ENCODE measurements at regions not wholly inside any gene's neighbourhood (a gene's known extent, or its start where the extent isn't known, plus 50 kb on each side); places are given as distances from the start of the nearest gene placed in this dataset.

- H3K27ac Mint-ChIP-seq, result no peak overlapping the region
- no peaks in the 10 kb centered on the region for H3K27me3 Mint-ChIP-seq
- no peak for DNase-seq
- Histone ChIP-seq H3K9me3 (ENCODE audit: low read length) (no peaks in the 10 kb centered on the region), H3K27ac (ENCODE audit: low read depth, low read length) (no peak overlapping the region), H3K4me3 (ENCODE audit: low read length) (no peak overlapping the region), H3K27me3 (ENCODE audit: insufficient read depth, low read length, poor library complexity, severe bottlenecking) (no peaks in the 10 kb centered on the region), H3K4me1 (ENCODE audit: insufficient read depth, low read length) (no peaks in the 10 kb centered on the region), H3K36me3 (ENCODE audit: insufficient read depth, low read length) (no peaks in the 10 kb centered on the region)
- ChIA-PET POLR2A (no interaction called here), CTCF (no interaction called here)
- H3K36me3 Mint-ChIP-seq, result no peaks in the 10 kb centered on the region
- peaks cover 8 to 44% (median 14%) of the 10 kb centered on the region in 5 donors for H3K9me3 Mint-ChIP-seq
- H3K4me1 Mint-ChIP-seq, result no peaks in the 10 kb centered on the region
- H3K4me3 Mint-ChIP-seq, result no peak overlapping the region
Measured at GRCh38 chr1:188891958-188892357, 1585.7 kb downstream of the BRINP3 start.

- CTCF ChIA-PET, result no interaction called here
- Histone ChIP-seq H3K9me3 (ENCODE audit: low read length) (no peaks in the 10 kb centered on the region), H3K36me3 (ENCODE audit: insufficient read depth, low read length) (no peaks in the 10 kb centered on the region), H3K4me3 (ENCODE audit: low read length) (no peak overlapping the region), H3K27me3 (ENCODE audit: insufficient read depth, low read length, poor library complexity, severe bottlenecking) (no peaks in the 10 kb centered on the region), H3K27ac (ENCODE audit: low read depth, low read length) (no peak overlapping the region), H3K4me1 (ENCODE audit: insufficient read depth, low read length) (no peaks in the 10 kb centered on the region)
- no peak for DNase-seq
- no peaks in the 10 kb centered on the region for H3K36me3 Mint-ChIP-seq
- H3K27ac Mint-ChIP-seq, result no peak overlapping the region
- H3K27me3 Mint-ChIP-seq, result no peaks in the 10 kb centered on the region
- H3K9me3 Mint-ChIP-seq, result peaks cover 7 to 40% (median 15%) of the 10 kb centered on the region in 5 donors
- POLR2A ChIA-PET, result no interaction called here
- H3K4me3 Mint-ChIP-seq, result no peak overlapping the region
- H3K4me1 Mint-ChIP-seq, result no peaks in the 10 kb centered on the region
Measured at GRCh38 chr1:188895611-188896010, 1582.1 kb downstream of the BRINP3 start.

- POLR2A ChIA-PET, result no interaction called here
- peaks cover 8 to 24% (median 12%) of the 10 kb centered on the region in 5 donors for H3K9me3 Mint-ChIP-seq
- no peak overlapping the region for H3K4me3 Mint-ChIP-seq
- H3K27ac Mint-ChIP-seq, result no peak overlapping the region
- H3K27me3 Mint-ChIP-seq, result no peaks in the 10 kb centered on the region
- Histone ChIP-seq H3K4me1 (ENCODE audit: insufficient read depth, low read length) (no peaks in the 10 kb centered on the region), H3K36me3 (ENCODE audit: insufficient read depth, low read length) (no peaks in the 10 kb centered on the region), H3K27ac (ENCODE audit: low read depth, low read length) (no peak overlapping the region), H3K4me3 (ENCODE audit: low read length) (no peak overlapping the region), H3K27me3 (ENCODE audit: insufficient read depth, low read length, poor library complexity, severe bottlenecking) (no peaks in the 10 kb centered on the region), H3K9me3 (ENCODE audit: low read length) (no peaks in the 10 kb centered on the region)
- H3K36me3 Mint-ChIP-seq, result no peaks in the 10 kb centered on the region
- H3K4me1 Mint-ChIP-seq, result no peaks in the 10 kb centered on the region
- CTCF ChIA-PET, result no interaction called here
- DNase-seq, result no peak
Measured at GRCh38 chr1:188903241-188903640, 1574.4 kb downstream of the BRINP3 start.

DNA sequence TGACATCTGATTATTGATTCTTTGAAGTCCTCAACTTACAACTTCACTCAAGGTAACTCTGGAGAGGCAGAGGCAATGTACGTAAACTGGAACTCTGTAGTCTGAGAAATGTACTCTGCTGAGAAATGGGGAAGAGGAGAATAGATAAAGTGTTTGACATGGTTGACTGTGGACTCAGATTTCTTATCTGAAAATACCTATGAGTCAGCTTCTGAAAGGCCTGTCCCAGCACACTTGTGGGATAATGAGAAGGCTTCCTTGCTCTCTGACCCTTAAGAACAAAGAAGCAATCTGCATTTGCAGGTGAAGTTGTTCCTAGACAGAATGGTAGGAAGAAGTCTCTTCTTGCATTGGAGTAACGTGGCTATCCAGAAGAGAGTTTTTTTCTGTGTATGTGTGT lies 1573.5 kb downstream of the BRINP3 start:
- no peak for DNase-seq
- no peaks in the 10 kb centered on the region for H3K36me3 Mint-ChIP-seq
- H3K27me3 Mint-ChIP-seq, result no peaks in the 10 kb centered on the region
- no peak overlapping the region for H3K4me3 Mint-ChIP-seq
- H3K9me3 Mint-ChIP-seq, result peaks cover 8 to 22% (median 11%) of the 10 kb centered on the region in 5 donors
- no peaks in the 10 kb centered on the region for H3K27me3 ChIP-seq (ENCODE audit: insufficient read depth, low read length, poor library complexity, severe bottlenecking)
- ChIA-PET CTCF (no interaction called here), POLR2A (no interaction called here)
- H3K9me3 ChIP-seq (ENCODE audit: low read length), result no peaks in the 10 kb centered on the region
- H3K4me1 ChIP-seq (ENCODE audit: insufficient read depth, low read length), result no peaks in the 10 kb centered on the region
- no peak overlapping the region for H3K4me3 ChIP-seq (ENCODE audit: low read length)
- no peaks in the 10 kb centered on the region for H3K4me1 Mint-ChIP-seq
- no peak overlapping the region for H3K27ac Mint-ChIP-seq
- no peak overlapping the region for H3K27ac ChIP-seq (ENCODE audit: low read depth, low read length)
- no peaks in the 10 kb centered on the region for H3K36me3 ChIP-seq (ENCODE audit: insufficient read depth, low read length)

DNA sequence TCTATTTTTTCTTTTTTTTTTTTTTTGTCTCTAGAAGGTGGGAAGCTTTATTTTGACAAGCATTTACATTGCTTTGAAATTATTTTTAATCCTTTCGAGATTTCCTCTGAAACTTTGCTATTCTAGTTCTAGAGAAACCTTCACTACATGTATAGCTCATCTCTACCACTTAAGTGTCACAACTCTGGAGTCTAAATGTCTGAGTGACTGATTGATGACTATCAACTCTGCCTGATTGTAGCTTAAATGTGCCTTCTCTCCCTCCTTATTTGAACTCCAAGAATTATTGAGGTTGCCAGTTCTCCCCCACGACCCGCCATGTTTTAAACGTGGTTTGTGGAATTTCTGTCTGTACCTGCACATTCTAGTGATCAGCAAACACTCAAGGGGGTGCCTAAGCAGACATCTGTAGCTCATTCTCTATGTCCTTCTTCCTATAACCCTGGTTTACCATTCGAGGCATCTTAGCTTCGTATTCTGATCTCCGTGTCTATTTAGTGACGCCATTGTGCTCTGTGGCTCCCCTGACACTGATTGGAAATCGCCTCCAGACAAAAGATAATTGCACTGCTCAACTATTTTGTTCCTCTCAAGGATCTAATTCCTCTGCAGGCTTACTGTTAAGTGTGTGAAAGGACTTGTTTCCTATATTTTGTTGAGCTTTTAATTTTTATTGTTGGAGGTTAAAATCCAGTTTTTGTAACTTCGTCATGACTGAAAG lies 1570.6 kb downstream of the BRINP3 start:
- Histone ChIP-seq H3K27ac (ENCODE audit: low read depth, low read length) (no peak overlapping the region), H3K4me1 (ENCODE audit: insufficient read depth, low read length) (no peaks in the 10 kb centered on the region), H3K4me3 (ENCODE audit: low read length) (no peak overlapping the region), H3K36me3 (ENCODE audit: insufficient read depth, low read length) (no peaks in the 10 kb centered on the region), H3K27me3 (ENCODE audit: insufficient read depth, low read length, poor library complexity, severe bottlenecking) (no peaks in the 10 kb centered on the region), H3K9me3 (ENCODE audit: low read length) (no peaks in the 10 kb centered on the region)
- H3K36me3 Mint-ChIP-seq, result no peaks in the 10 kb centered on the region
- H3K9me3 Mint-ChIP-seq, result peaks cover 9 to 25% (median 11%) of the 10 kb centered on the region in 5 donors
- CTCF ChIA-PET, result no interaction called here
- no peak overlapping the region for H3K27ac Mint-ChIP-seq
- no peak overlapping the region for H3K4me3 Mint-ChIP-seq
- POLR2A ChIA-PET, result no interaction called here
- H3K27me3 Mint-ChIP-seq, result no peaks in the 10 kb centered on the region
- DNase-seq, result no peak
- no peaks in the 10 kb centered on the region for H3K4me1 Mint-ChIP-seq

DNA sequence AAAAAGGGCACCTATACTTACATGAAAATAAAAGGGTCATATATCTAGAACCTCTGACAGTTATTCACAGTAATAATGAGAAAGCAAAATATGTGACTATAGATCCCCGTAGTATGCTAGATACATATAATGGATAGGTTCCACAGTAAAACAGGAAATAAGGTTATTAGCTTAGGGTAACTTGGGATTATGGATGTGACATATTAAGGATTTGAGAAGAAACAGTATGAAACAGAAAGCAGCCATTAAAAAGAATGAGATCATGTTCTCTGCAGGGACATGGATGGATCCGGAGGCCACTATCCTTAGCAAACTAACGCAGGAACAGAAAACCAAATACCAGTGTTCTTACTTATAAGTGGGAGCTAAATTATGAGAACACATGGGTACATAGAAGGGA lies 1547.3 kb downstream of the BRINP3 start:
- ChIA-PET POLR2A (no interaction called here), CTCF (no interaction called here)
- no peaks in the 10 kb centered on the region for H3K36me3 Mint-ChIP-seq
- Histone ChIP-seq H3K36me3 (ENCODE audit: insufficient read depth, low read length) (no peaks in the 10 kb centered on the region), H3K27me3 (ENCODE audit: insufficient read depth, low read length, poor library complexity, severe bottlenecking) (no peaks in the 10 kb centered on the region), H3K9me3 (ENCODE audit: low read length) (no peaks in the 10 kb centered on the region), H3K27ac (ENCODE audit: low read depth, low read length) (no peak overlapping the region), H3K4me1 (ENCODE audit: insufficient read depth, low read length) (no peaks in the 10 kb centered on the region), H3K4me3 (ENCODE audit: low read length) (no peak overlapping the region)
- DNase-seq, result no peak
- H3K4me3 Mint-ChIP-seq, result no peak overlapping the region
- H3K4me1 Mint-ChIP-seq, result no peaks in the 10 kb centered on the region
- H3K9me3 Mint-ChIP-seq, result peaks cover 2 to 23% (median 5%) of the 10 kb centered on the region in 5 donors
- H3K27me3 Mint-ChIP-seq, result no peaks in the 10 kb centered on the region
- H3K27ac Mint-ChIP-seq, result no peak overlapping the region

DNA sequence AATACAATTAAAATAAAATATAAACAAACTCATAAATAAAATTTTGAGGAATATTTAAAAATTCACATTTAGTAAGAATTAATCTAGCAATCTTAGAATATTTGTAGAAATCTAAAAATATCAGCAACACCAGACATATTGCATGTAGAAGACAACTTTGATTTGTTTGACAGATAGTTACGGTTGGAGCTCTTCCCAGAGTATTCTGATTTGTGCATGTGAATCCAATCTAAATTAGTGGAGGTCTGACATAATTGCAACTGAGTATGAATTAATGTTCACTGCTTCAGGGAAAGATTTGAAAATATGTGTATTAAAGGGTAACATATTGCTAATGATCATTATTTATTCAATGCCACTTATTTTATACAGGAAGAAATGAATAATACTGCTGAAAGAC lies 1546.2 kb downstream of the BRINP3 start:
- Histone ChIP-seq H3K27ac (ENCODE audit: low read depth, low read length) (no peak overlapping the region), H3K4me1 (ENCODE audit: insufficient read depth, low read length) (no peaks in the 10 kb centered on the region), H3K27me3 (ENCODE audit: insufficient read depth, low read length, poor library complexity, severe bottlenecking) (no peaks in the 10 kb centered on the region), H3K9me3 (ENCODE audit: low read length) (no peaks in the 10 kb centered on the region), H3K4me3 (ENCODE audit: low read length) (no peak overlapping the region), H3K36me3 (ENCODE audit: insufficient read depth, low read length) (no peaks in the 10 kb centered on the region)
- H3K27me3 Mint-ChIP-seq, result no peaks in the 10 kb centered on the region
- no peaks in the 10 kb centered on the region for H3K36me3 Mint-ChIP-seq
- CTCF ChIA-PET, result no interaction called here
- H3K4me1 Mint-ChIP-seq, result no peaks in the 10 kb centered on the region
- no peak overlapping the region for H3K4me3 Mint-ChIP-seq
- POLR2A ChIA-PET, result no interaction called here
- no peak for DNase-seq
- H3K27ac Mint-ChIP-seq, result no peak overlapping the region
- H3K9me3 Mint-ChIP-seq, result peaks cover 2 to 28% (median 5%) of the 10 kb centered on the region in 5 donors

DNA sequence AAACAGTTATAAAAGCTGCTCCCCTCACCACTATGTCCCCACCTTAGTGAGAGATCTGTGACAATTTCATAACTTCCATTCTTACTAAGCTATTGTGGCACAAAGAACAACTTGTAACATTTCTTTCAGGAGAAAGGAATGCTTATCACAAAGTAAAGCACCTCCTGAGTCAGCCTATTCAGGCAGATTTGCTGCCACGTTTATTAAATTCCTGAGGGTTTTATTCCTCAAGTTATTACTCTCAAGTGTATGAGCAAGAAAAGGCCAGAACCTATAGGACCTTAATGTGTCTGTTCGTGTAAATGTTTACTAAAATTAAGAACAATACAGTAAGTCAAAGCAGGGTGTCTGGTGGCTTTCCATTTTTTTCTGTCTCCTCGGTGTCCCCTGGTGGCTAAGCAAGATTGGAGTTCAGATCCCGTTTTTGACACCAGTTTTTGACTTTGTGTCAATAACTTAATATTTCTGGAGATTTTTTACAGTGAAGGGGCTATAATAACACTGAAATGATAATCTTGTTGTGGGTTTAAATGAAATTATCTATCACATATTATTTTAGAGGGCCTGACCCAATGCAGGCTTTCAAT lies 1539.6 kb downstream of the BRINP3 start:
- Mint-ChIP-seq H3K27me3 (no peaks in the 10 kb centered on the region), H3K9me3 (peaks cover 0 to 24% (median 4%) of the 10 kb centered on the region in 5 donors), H3K36me3 (no peaks in the 10 kb centered on the region), H3K4me1 (no peaks in the 10 kb centered on the region), H3K4me3 (no peak overlapping the region), H3K27ac (no peak overlapping the region)
- no peaks in the 10 kb centered on the region for H3K36me3 ChIP-seq (ENCODE audit: insufficient read depth, low read length)
- no peak overlapping the region for H3K27ac ChIP-seq (ENCODE audit: low read depth, low read length)
- no peaks in the 10 kb centered on the region for H3K27me3 ChIP-seq (ENCODE audit: insufficient read depth, low read length, poor library complexity, severe bottlenecking)
- POLR2A ChIA-PET, result no interaction called here
- no peak overlapping the region for H3K4me3 ChIP-seq (ENCODE audit: low read length)
- no peaks in the 10 kb centered on the region for H3K4me1 ChIP-seq (ENCODE audit: insufficient read depth, low read length)
- CTCF ChIA-PET, result no interaction called here
- DNase-seq, result no peak
- H3K9me3 ChIP-seq (ENCODE audit: low read length), result no peaks in the 10 kb centered on the region
